ENCODE measurements at regions not wholly inside any gene's neighbourhood (a gene's known extent, or its start where the extent isn't known, plus 50 kb on each side); places are given as distances from the start of the nearest gene placed in this dataset.
"Not testable (repeated sequence)": the region's sequence is repeated elsewhere in the genome, so short reads cannot be mapped to it uniquely, and the experiment has no call there.

DNA sequence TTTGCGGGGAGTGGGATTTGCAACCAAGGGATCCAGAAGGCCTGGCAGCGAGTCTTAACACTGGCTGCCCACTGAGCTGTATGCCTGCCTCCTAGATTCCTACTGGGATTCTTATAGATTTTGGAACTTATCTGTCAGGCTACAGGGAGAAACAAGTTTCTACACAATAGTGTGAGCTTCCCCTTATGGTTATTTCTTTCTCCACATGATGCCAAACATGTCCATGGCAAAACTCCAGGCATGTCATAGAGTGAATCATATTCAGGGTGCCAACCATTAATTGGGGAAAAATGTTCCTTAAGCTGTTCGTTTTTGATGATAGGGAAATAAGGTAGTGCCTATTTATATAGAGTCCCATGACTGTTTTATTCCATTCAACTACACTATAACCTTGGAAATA, 1185.2 kb upstream of the CELF4 start:
- POLR2A ChIA-PET: no interaction called here
- no peak for DNase-seq (ENCODE audit: extremely low spot score)
- CTCF ChIA-PET: interaction anchor here (0.6 kb wide), 1 partner anchor 1044 kb away, joined by 3 read pairs; no protein-coding TSS in a partner anchor
- TF ChIP-seq FOXM1 (IDR thresholded peaks at IDR 0.05; ENCODE audit: borderline replicate concordance) (no peak), L3MBTL2 (conservative IDR thresholded peaks at IDR 0.05) (no peak), NFRKB (IDR thresholded peaks at IDR 0.05) (no peak), FOXK2 (IDR thresholded peaks at IDR 0.05) (no peak), BHLHE40 (IDR thresholded peaks at IDR 0.05; ENCODE audit: borderline replicate concordance) (no peak), LEF1 (IDR thresholded peaks at IDR 0.05; ENCODE audit: borderline replicate concordance) (no peak), SP1 (IDR thresholded peaks at IDR 0.05) (no peak), CTBP1 (IDR thresholded peaks at IDR 0.05; ENCODE audit: borderline replicate concordance) (no peak), SUZ12 (IDR thresholded peaks at IDR 0.05) (no peak)

DNA sequence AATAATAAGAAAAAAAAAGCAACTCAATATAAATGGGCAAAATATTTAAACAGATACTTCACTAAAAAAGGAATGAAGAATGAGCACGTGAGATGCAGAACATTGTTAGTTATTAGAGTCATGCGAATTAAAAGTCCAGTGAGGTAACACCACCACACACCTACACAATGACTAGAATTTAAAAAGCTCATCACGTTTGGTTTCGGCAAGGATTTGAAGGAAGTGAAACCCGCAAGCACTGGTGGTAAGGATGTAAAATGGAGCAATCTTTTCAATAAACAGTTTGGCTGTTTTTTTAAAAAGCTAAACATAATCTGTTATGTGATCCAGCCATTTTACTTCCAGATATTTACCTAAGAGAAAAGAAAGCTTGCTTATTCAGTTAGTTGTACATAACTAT, 1181.6 kb upstream of the CELF4 start:
- no peak for TF ChIP-seq NFRKB (IDR thresholded peaks at IDR 0.05)
- no peak for TF ChIP-seq SUZ12 (IDR thresholded peaks at IDR 0.05)
- TF ChIP-seq ARNT (IDR thresholded peaks at IDR 0.05): no peak
- no peak for TF ChIP-seq FOXM1 (IDR thresholded peaks at IDR 0.05; ENCODE audit: borderline replicate concordance)
- TF ChIP-seq ZNF384 (IDR thresholded peaks at IDR 0.05): no peak
- no peak for TF ChIP-seq SP1 (IDR thresholded peaks at IDR 0.05)
- TF ChIP-seq TARDBP (IDR thresholded peaks at IDR 0.05): no peak
- TF ChIP-seq LEF1 (IDR thresholded peaks at IDR 0.05; ENCODE audit: borderline replicate concordance): no peak
- no peak for TF ChIP-seq FOXK2 (IDR thresholded peaks at IDR 0.05)
- TF ChIP-seq HDGF (IDR thresholded peaks at IDR 0.05; ENCODE audit: borderline replicate concordance): no peak
- TF ChIP-seq L3MBTL2 (conservative IDR thresholded peaks at IDR 0.05): no peak
- TF ChIP-seq CTBP1 (IDR thresholded peaks at IDR 0.05; ENCODE audit: borderline replicate concordance): no peak
- POLR2A ChIA-PET: no interaction called here
- no peak for DNase-seq (ENCODE audit: extremely low spot score)
- CTCF ChIA-PET: no interaction called here

DNA sequence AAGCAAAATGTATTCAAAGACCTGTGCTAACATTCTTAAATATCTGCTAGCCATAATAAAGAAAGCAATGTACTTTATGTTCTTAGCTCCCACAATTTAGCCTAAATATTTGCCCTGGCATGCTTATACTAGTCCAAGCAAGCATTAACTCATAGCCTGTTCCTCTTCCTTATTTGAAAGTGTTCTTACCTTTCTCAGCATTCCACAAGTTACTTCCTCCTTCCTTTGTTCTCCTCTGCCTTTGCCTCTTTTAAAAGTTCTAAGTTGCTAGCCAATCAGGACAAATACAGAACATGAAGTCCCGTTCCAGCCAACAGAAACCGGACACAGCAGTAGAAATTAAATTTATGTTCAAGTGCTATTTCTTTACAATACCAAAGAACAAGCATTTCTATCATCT, 1154.6 kb upstream of the CELF4 start:
- CTCF ChIA-PET; POLR2A ChIA-PET; DNase-seq (ENCODE audit: extremely low spot score): not testable (repeated sequence)

GRCh38 chr18:38718365-38718901, 1152.8 kb upstream of the CELF4 start:
- CTCF ChIA-PET: no interaction called here
- TF ChIP-seq SP1 (IDR thresholded peaks at IDR 0.05) (no peak), NFRKB (IDR thresholded peaks at IDR 0.05) (no peak), LEF1 (IDR thresholded peaks at IDR 0.05; ENCODE audit: borderline replicate concordance) (no peak), CTBP1 (IDR thresholded peaks at IDR 0.05; ENCODE audit: borderline replicate concordance) (no peak), L3MBTL2 (conservative IDR thresholded peaks at IDR 0.05) (no peak), ARNT (IDR thresholded peaks at IDR 0.05) (no peak), ELF4 (IDR thresholded peaks at IDR 0.05) (no peak), ZNF384 (IDR thresholded peaks at IDR 0.05) (no peak), FOXA1 (IDR thresholded peaks at IDR 0.05) (no peak), BHLHE40 (IDR thresholded peaks at IDR 0.05; ENCODE audit: borderline replicate concordance) (no peak), SUZ12 (IDR thresholded peaks at IDR 0.05) (no peak), FOXK2 (IDR thresholded peaks at IDR 0.05) (no peak), TARDBP (IDR thresholded peaks at IDR 0.05) (no peak), HDGF (IDR thresholded peaks at IDR 0.05; ENCODE audit: borderline replicate concordance) (no peak), FOXM1 (IDR thresholded peaks at IDR 0.05; ENCODE audit: borderline replicate concordance) (no peak), PKNOX1 (IDR thresholded peaks at IDR 0.05) (no peak)
- no peak for DNase-seq (ENCODE audit: extremely low spot score)
- POLR2A ChIA-PET: no interaction called here

DNA sequence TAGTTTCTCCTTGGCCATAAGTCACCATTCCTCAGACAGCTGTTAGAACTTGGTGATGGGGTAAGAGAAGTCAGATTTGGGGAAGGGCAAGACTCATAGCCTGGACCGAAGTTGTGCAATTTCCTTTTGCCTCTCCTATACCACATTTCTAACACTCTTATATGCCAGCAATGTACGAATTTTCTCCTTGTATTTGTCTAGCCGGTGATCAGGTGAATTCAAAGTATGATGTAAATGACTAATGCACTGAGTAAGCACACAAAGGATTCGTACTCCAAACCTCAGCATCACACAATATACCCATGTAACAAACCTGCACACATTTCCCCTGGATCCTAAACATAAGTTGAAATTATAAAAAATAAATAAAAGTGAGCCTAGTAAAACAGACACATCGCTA, 1143.5 kb upstream of the CELF4 start:
- no peak for DNase-seq (ENCODE audit: extremely low spot score)
- TF ChIP-seq NFRKB (IDR thresholded peaks at IDR 0.05) (no peak), BHLHE40 (IDR thresholded peaks at IDR 0.05; ENCODE audit: borderline replicate concordance) (no peak), HDGF (IDR thresholded peaks at IDR 0.05; ENCODE audit: borderline replicate concordance) (no peak), SUZ12 (IDR thresholded peaks at IDR 0.05) (no peak), FOXM1 (IDR thresholded peaks at IDR 0.05; ENCODE audit: borderline replicate concordance) (no peak), SP1 (IDR thresholded peaks at IDR 0.05) (no peak), FOXA1 (IDR thresholded peaks at IDR 0.05) (no peak), TARDBP (IDR thresholded peaks at IDR 0.05) (no peak), L3MBTL2 (conservative IDR thresholded peaks at IDR 0.05) (no peak), FOXK2 (IDR thresholded peaks at IDR 0.05) (no peak), CTBP1 (IDR thresholded peaks at IDR 0.05; ENCODE audit: borderline replicate concordance) (no peak), ZNF384 (IDR thresholded peaks at IDR 0.05) (no peak), ARNT (IDR thresholded peaks at IDR 0.05) (no peak)
- ChIA-PET CTCF (no interaction called here), POLR2A (no interaction called here)

- POLR2A ChIA-PET: no interaction called here
- CTCF ChIA-PET: no interaction called here
- TF ChIP-seq NFRKB (IDR thresholded peaks at IDR 0.05) (no peak), FOXK2 (IDR thresholded peaks at IDR 0.05) (no peak), BHLHE40 (IDR thresholded peaks at IDR 0.05; ENCODE audit: borderline replicate concordance) (no peak), L3MBTL2 (conservative IDR thresholded peaks at IDR 0.05) (no peak), HDGF (IDR thresholded peaks at IDR 0.05; ENCODE audit: borderline replicate concordance) (no peak)
- no peak for DNase-seq (ENCODE audit: extremely low spot score)
Observed at GRCh38 chr18:38706373-38706772, 1140.8 kb upstream of the CELF4 start.

DNA sequence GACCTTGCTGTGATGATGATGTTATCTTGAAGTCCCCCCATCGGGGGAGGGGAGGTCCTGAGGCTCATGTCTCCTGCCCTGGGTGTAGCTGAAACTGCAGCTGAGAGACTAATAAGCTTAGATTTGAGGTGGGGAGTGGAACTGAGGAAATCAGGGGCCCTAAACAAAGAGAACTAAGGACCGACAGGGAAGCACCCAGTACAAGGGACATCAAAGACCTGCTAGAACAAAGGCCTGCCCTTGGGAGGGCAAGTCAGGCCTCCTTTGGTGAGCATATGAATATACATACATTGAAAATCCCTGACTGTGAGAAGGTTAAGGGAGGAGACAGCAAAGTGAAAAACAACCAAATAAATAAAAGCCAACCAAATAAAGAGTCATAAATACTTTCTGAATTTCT, 1132.5 kb upstream of the CELF4 start:
- DNase-seq (ENCODE audit: extremely low spot score): no peak
- TF ChIP-seq FOXA1 (IDR thresholded peaks at IDR 0.05): no peak
- no peak for TF ChIP-seq ARNT (IDR thresholded peaks at IDR 0.05)
- no peak for TF ChIP-seq HDGF (IDR thresholded peaks at IDR 0.05; ENCODE audit: borderline replicate concordance)
- no peak for TF ChIP-seq FOXK2 (IDR thresholded peaks at IDR 0.05)
- no peak for TF ChIP-seq L3MBTL2 (conservative IDR thresholded peaks at IDR 0.05)
- TF ChIP-seq TARDBP (IDR thresholded peaks at IDR 0.05): no peak
- TF ChIP-seq NFRKB (IDR thresholded peaks at IDR 0.05): no peak
- TF ChIP-seq LEF1 (IDR thresholded peaks at IDR 0.05; ENCODE audit: borderline replicate concordance): no peak
- no peak for TF ChIP-seq ELF4 (IDR thresholded peaks at IDR 0.05)
- TF ChIP-seq SP1 (IDR thresholded peaks at IDR 0.05): no peak
- no peak for TF ChIP-seq PKNOX1 (IDR thresholded peaks at IDR 0.05)
- no peak for TF ChIP-seq BHLHE40 (IDR thresholded peaks at IDR 0.05; ENCODE audit: borderline replicate concordance)
- TF ChIP-seq CTBP1 (IDR thresholded peaks at IDR 0.05; ENCODE audit: borderline replicate concordance): no peak
- TF ChIP-seq SUZ12 (IDR thresholded peaks at IDR 0.05): no peak
- no peak for TF ChIP-seq ZNF384 (IDR thresholded peaks at IDR 0.05)
- no peak for TF ChIP-seq FOXM1 (IDR thresholded peaks at IDR 0.05; ENCODE audit: borderline replicate concordance)
- ChIA-PET POLR2A (no interaction called here), CTCF (no interaction called here)

Data from HEK293T (cell line).